ENCODE measurements at regions not wholly inside any gene's neighbourhood (a gene's known extent, or its start where the extent isn't known, plus 50 kb on each side); places are given as distances from the start of the nearest gene placed in this dataset.

- DNase-seq = no peak
- Histone ChIP-seq H4K5ac (ENCODE audit: insufficient read length, low read depth, low read length) (no peak overlapping the region), H4K20me1 (ENCODE audit: control insufficient read depth, insufficient read depth, insufficient read length) (no peaks in the 10 kb centered on the region), H3K79me2 (ENCODE audit: insufficient read depth, low read length) (no peaks in the 10 kb centered on the region), H3K27me3 (ENCODE audit: insufficient read depth, low read length) (no peaks in the 10 kb centered on the region), H2AFZ (ENCODE audit: low read length) (no peak overlapping the region), H2BK12ac (ENCODE audit: insufficient read length, low read depth, low read length) (no peak overlapping the region), H2BK5ac (ENCODE audit: insufficient read length, low read length) (no peak overlapping the region), H4K8ac (replicated peaks; ENCODE audit: insufficient read length, low read depth, low read length) (no peak overlapping the region), H3K9ac (ENCODE audit: extremely low read depth, insufficient read length, low read length) (no peak overlapping the region), H3K27ac (ENCODE audit: insufficient read length, low read depth, low read length) (no peak overlapping the region), H3K9me3 (ENCODE audit: control insufficient read depth, low read depth, low read length) (no peaks in the 10 kb centered on the region), H2BK120ac (ENCODE audit: low read depth, low read length, poor library complexity, severe bottlenecking) (no peak overlapping the region), H3K23ac (ENCODE audit: insufficient read length, low read depth, low read length) (no peak overlapping the region), H3K23me2 (ENCODE audit: insufficient read length, low read depth, low read length, poor library complexity, severe bottlenecking) (no peaks in the 10 kb centered on the region), H2BK15ac (ENCODE audit: low read depth, low read length) (no peak overlapping the region), H3T11ph (ENCODE audit: low read length) (no peak overlapping the region), H3K4ac (ENCODE audit: low read depth, low read length) (no peak overlapping the region), H4K91ac (ENCODE audit: insufficient read length, low read depth, low read length) (no peak overlapping the region), H3K79me1 (ENCODE audit: insufficient read depth, low read depth, low read length, poor library complexity, severe bottlenecking) (no peaks in the 10 kb centered on the region), H3K4me1 (ENCODE audit: insufficient read depth, low read length) (no peaks in the 10 kb centered on the region), H3K4me2 (ENCODE audit: insufficient read depth, insufficient read length, low read length) (no peak overlapping the region), H3K56ac (ENCODE audit: insufficient read length, low read depth, low read length) (no peak overlapping the region), H3K18ac (ENCODE audit: insufficient read length, low read depth, low read length) (no peak overlapping the region), H2BK20ac (ENCODE audit: low read depth, low read length, poor library complexity, severe bottlenecking) (no peak overlapping the region), H3K14ac (ENCODE audit: insufficient read depth, low read length) (no peak overlapping the region), H2AK5ac (ENCODE audit: insufficient read length, low read length) (no peak overlapping the region)
- H3K27me3 Mint-ChIP-seq (ENCODE audit: low read depth) = peaks cover 16% of the 10 kb centered on the region
- H3K36me3 Mint-ChIP-seq (ENCODE audit: insufficient read depth in 1 of 3, low read depth in 3 of 3) = no peaks in the 10 kb centered on the region
- H3K27ac Mint-ChIP-seq = no peak overlapping the region
- no peak for TF ChIP-seq CTCF (conservative IDR thresholded peaks at IDR 0.05)
- no peak overlapping the region; a peak in 1 of 5 replicates for H3K4me3 Mint-ChIP-seq
- no peaks in the 10 kb centered on the region; a peak in 2 of 5 replicates for H3K9me3 Mint-ChIP-seq
- peaks cover 0 to 8% of the 10 kb centered on the region in 2 experiments; a peak in 1 of 4 replicates for H3K4me1 Mint-ChIP-seq
- WGBS (ENCODE audit: extremely low coverage, insufficient read length, low lambda C conversion rate) = no CpG with 5 or more reads among the region's 11 CpGs
Measured at GRCh38 chr11:44510372-44510771, 55.1 kb upstream of the CD82 start.
